ENCODE measurements at regions not wholly inside any gene's neighbourhood (a gene's known extent, or its start where the extent isn't known, plus 50 kb on each side); places are given as distances from the start of the nearest gene placed in this dataset.

- no peak overlapping the region for H3K9ac ChIP-seq (ENCODE audit: low read depth in 1 of 2, low read length in 2 of 2)
- TF ChIP-seq CTCF (IDR thresholded peaks at IDR 0.05; ENCODE audit: low read depth, low read length, missing input control) (no peak), TAF1 (conservative IDR thresholded peaks at IDR 0.05) (no peak), GABPA (IDR thresholded peaks at IDR 0.05 in 1 of 2, conservative IDR thresholded peaks at IDR 0.05 in 1 of 2) (no peak), FOXA1 (IDR thresholded peaks at IDR 0.05) (no peak), RAD21 (IDR thresholded peaks at IDR 0.05) (no peak), REST (IDR thresholded peaks at IDR 0.05) (no peak), SP1 (IDR thresholded peaks at IDR 0.05) (no peak), RXRA (IDR thresholded peaks at IDR 0.05) (no peak), EGR1 (IDR thresholded peaks at IDR 0.05; ENCODE audit: low read depth in 2 of 2) (no peak), ZBTB33 (IDR thresholded peaks at IDR 0.05) (no peak), NR2F2 (IDR thresholded peaks at IDR 0.05) (no peak), YY1 (IDR thresholded peaks at IDR 0.05) (no peak), FOXA2 (IDR thresholded peaks at IDR 0.05) (no peak), ATF3 (IDR thresholded peaks at IDR 0.05) (no peak), MAX (IDR thresholded peaks at IDR 0.05) (no peak), JUND (IDR thresholded peaks at IDR 0.05) (no peak), HNF4A (conservative IDR thresholded peaks at IDR 0.05) (no peak), HNF4G (IDR thresholded peaks at IDR 0.05) (no peak)
- H3K4me3 ChIP-seq (ENCODE audit: low read depth in 1 of 3, low read length in 3 of 3): no peak overlapping the region
- H3K9me3 ChIP-seq (ENCODE audit: control insufficient read depth in 4 of 4, low read length in 3 of 4): no peaks in the 10 kb centered on the region
- H3K36me3 ChIP-seq (ENCODE audit: control insufficient read depth in 4 of 4, insufficient read depth in 3 of 4, low read depth in 1 of 4, low read length in 3 of 4): no peaks in the 10 kb centered on the region
- H3K27ac ChIP-seq (ENCODE audit: low read depth in 1 of 2, low read length in 2 of 2): no peak overlapping the region
- no peaks in the 10 kb centered on the region for H3K4me1 ChIP-seq (ENCODE audit: control insufficient read depth in 4 of 4, insufficient read depth in 4 of 4, low read length in 3 of 4)
- DNase-seq (ENCODE audit: low spot score): no peak
- peaks cover 0 to 4% (median 0%) of the 10 kb centered on the region in 4 donors for H3K27me3 ChIP-seq (ENCODE audit: control insufficient read depth in 4 of 4, insufficient read depth in 4 of 4, low read length in 3 of 4)
Observed at GRCh38 chr10:104563548-104563947, 77.5 kb upstream of the SORCS3 start.

All from liver (tissue), 7 donors.